ENCODE measurements at regions not wholly inside any gene's neighbourhood (a gene's known extent, or its start where the extent isn't known, plus 50 kb on each side); places are given as distances from the start of the nearest gene placed in this dataset.

DNA sequence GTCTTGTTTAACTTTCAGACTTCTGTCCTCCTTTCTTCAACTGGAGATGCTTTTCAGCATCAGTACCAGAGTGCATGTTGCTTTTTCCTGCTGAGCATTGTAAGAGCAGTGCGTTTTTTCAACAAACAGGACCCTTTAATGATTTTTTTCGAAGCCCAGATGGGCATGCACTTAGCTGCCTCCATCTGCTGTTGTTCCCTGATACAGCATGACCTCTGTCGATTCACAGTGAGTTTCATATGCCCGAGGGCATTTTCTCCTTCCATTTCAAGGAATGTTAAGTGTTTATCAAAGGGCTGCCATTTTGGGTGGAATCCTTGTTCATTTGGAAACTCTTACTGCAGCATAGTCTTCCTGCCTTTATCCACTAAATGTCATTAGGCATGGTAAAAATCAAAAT is 428.6 kb downstream of the DTHD1 start:
- DNase-seq (ENCODE audit: low read depth in 2 of 2, low spot score in 1 of 2) = no peak

- no peak for DNase-seq (ENCODE audit: low read depth in 2 of 2, low spot score in 1 of 2)
Observed at GRCh38 chr4:36712013-36712412, 430.6 kb downstream of the DTHD1 start.

- DNase-seq (ENCODE audit: low read depth in 2 of 2, low spot score in 1 of 2) = no peak
Observed at GRCh38 chr4:36716874-36717273, 435.5 kb downstream of the DTHD1 start.

DNA sequence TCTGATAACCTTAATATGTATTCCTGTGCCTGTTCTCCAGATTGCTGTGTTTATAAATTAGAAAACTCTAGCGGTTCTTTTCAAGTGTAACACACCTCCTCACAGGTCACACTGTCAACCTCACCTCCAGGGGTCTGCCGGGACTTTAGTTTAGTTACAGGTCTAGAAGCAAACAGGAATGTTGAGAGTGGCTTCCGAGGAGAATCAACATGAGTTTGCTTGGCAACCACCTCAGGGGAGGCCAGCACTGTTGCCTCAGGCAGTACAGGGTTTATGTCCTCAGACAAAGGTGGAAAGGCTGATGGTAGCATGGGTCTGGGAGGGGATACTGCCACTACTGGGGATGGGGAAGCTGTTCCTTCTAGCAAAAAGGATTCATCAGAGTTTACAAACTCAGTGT is 438.0 kb downstream of the DTHD1 start:
- DNase-seq (ENCODE audit: low read depth in 2 of 2, low spot score in 1 of 2) = no peak

DNA sequence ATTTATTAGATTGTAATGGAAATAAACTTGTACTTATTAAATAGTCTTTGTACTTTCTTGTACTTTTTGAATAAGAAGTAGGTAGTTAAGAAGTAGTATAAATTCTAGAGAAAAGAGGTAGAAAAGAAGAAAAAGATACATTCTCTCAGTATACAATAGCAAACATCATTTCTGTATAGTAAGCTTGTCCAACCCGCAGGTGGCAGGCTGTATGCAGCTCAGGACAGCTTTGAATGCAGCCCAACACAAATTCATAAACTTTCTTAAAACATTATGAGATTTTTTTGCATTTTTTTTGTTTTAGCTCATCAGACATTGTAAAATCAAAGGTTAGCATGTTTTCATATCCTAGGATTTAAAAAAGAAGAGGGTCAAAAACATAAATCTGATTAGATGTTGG is 441.6 kb downstream of the DTHD1 start:
- DNase-seq (ENCODE audit: low read depth in 2 of 2, low spot score in 1 of 2) = no peak

GRCh38 chr4:36734334-36734733 is 452.9 kb downstream of the DTHD1 start:
- no peak for DNase-seq (ENCODE audit: low read depth in 2 of 2, low spot score in 1 of 2)

DNA sequence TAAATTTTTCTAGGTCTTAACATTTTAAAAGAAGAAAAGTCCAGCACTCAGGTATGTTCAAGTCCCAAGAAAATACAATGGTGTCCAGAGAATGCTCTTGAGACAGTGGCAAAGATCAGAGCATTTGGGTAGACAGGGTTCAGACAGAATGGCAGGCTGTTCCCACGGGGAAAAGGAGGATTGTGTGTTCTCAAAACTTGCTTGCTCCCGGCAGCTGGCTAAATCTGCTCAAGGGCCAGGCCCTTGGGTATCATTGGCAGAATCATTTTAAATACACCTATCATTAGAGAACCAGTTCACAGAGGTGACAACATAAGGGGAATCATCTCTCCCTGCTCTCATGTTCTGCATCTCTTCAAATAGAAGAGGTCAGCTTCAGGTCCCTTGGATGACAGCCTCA is 456.3 kb downstream of the DTHD1 start:
- no peak for DNase-seq (ENCODE audit: low read depth in 2 of 2, low spot score in 1 of 2)

DNA sequence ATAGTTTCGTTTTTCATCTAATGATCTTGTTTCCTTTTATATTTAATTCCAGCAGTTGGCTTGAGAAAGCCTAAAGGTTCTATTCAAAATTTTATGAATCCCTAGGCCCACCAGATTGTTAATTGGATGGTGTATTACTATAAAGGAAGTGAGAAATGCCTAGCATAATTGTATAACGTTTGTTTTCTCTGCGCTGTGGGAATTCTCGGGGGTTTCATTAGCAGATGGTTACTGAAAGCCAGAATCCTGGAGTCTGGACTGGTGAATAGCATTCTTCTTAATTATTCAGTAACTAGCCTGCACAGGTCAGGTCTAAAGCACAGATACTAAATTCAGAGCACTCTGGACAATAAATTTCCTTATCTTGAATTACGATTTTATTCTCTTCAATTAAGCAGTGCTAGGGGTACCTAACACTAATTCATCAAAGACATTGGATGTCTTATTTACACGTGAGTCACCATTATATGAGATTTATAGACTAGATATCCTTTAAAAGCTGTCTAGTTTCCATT is 459.4 kb downstream of the DTHD1 start:
- no peak for DNase-seq (ENCODE audit: low read depth in 2 of 2, low spot score in 1 of 2)

DNA sequence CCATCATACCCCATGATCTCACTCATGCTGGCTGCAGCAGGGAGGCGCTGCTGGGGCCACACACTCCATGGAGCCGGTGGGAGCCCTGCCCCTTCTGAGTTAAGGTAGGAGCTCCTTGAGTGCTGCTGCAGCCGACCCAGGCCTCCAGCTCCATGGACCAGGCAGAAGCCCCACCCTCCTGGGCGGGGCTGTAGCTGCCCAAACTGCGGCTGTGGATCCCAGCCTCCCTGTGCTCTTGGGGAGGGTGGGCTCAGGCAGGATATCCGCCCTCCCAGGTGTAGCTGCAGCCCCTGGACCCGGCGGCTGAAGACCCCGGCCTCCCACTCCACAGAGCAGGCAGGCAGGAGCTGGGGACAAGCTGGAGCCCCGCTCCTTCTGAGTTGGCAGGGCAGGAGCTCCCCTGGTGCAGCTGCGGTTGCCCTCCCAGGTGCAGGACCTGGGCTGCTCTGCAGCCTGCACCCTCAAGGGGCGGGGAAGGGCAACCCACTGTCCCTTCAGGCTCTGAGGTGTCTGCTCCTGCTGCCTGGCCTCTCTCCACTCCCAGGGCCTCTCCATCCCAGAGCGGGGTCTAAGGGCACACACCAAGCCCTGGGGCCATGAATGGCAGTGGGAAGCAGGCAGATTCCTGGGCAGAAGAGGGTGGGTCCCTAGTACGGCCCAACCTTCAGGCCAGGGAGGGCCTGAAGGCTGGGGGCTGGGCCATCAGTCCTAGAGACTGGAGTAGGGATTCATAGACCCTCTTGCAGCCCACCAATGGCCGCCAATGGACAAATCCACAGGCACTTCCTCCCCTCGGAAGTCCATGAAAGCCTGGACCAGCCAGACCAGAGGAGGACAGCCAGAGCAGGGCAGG is 466.1 kb downstream of the DTHD1 start:
- no peak for DNase-seq (ENCODE audit: low read depth in 2 of 2, low spot score in 1 of 2)

GRCh38 chr4:36753048-36753447 is 471.6 kb downstream of the DTHD1 start:
- no peak for DNase-seq (ENCODE audit: low read depth in 2 of 2, low spot score in 1 of 2)

DNA sequence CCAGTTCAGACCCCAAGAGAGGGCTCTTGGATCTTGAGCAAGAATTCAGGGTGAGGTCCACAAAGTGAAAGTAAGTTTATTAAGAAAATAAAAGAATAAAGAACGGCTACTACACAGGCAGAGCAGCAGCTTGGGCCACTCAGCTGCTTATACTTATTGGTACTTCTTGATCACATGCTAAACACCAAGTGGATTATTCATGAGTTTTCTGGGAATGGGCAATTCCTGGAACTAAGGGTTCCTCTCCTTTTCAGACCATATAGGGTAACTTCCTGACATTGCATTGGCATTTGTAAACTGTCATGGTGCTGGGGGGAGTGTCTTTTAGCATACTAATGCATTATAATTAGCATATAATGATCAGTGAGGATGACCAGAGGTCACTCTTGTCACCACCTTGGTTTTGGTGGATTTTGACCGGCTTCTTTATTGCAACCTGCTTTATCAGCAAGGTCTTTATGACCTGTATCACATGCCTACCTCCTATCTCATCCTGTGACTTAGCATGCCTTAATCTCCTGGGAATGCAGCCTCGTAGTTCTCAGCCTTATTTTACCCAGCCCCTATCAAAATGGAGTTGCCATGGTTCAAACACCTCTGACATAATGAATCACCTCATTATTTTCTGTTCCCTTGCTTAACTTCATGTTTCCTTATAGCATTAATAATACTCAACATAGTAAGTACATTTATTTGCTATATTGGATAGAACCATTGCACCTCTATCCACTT is 476.3 kb downstream of the DTHD1 start:
- no peak for DNase-seq (ENCODE audit: low read depth in 2 of 2, low spot score in 1 of 2)

GRCh38 chr4:36758312-36759178 is 477.1 kb downstream of the DTHD1 start:
- DNase-seq (ENCODE audit: low read depth in 2 of 2, low spot score in 1 of 2) = no peak

GRCh38 chr4:36761607-36762006 is 480.2 kb downstream of the DTHD1 start:
- DNase-seq (ENCODE audit: low read depth in 2 of 2, low spot score in 1 of 2) = no peak

GRCh38 chr4:36763814-36764213 is 480.7 kb upstream of the NWD2 start:
- no peak for DNase-seq (ENCODE audit: low read depth in 2 of 2, low spot score in 1 of 2)

DNA sequence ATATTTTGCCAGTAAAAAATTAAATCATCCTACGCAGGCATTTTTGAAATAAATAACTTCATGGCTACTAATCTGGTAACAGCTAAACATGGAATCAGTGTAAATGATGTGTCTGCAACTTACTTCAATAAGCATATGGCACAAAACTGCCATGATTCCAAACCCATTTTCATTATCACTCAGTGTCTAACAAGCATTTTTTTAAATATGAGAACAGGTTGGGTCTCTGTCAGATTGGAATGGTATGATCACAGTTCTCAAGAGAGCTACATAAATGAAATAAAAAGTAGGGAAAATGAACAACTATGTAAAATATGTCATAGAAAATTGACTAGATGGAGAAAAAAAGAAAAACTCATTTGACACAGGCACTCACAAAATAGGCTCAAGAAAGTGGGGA is 476.9 kb upstream of the NWD2 start:
- DNase-seq (ENCODE audit: low read depth in 2 of 2, low spot score in 1 of 2) = no peak

DNA sequence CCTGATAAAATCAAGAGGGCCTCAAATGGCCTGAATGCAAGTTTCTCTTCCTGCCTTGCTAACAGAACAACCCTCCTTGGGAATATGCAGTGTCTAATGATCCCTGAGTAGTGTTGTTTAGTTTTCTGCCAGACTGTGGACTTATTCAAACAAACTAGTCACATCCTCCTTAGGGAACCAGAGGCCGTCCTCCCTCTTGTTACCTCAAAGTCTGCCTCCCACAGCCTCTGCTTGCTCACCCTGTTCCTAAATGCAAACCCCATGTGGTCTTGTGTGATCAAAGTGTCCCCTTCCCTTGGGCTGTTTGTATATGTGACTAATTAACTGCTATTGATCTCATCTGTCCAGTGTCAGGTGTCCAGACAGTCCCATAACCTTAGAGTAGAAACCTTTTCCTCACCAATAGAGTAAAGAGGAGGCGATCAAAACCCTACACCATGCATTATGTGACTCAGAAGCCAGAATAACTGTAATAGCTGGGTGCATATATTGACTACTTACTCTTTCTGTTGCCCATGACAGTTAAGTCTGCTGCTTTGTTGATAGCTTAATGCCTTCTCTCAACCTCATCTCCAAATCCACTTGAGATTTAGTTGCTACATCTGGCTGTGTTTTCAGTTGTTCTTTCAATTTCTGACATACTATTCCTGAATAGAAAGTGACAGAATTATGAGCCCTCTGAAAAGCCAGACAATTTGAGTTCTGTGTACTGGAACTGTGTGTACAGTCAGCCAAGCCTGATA is 473.0 kb upstream of the NWD2 start:
- DNase-seq (ENCODE audit: low read depth in 2 of 2, low spot score in 1 of 2) = no peak

DNA sequence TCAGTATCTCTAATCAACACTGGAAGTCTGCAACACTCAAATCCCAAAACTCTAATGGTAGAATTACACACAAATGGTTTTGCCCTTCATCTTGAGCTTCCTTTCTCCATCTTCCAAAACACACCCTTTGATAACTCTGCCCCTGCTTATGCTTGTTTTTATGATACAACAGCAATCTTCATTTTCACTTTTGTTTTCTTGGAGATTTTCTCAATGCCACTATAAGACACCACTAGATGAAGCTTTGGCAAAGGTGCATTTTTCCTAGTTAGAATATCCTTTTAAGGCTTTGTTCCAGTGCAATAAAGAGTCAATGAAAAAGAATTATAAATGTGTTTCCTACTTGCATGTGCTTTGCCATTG is 472.4 kb upstream of the NWD2 start:
- DNase-seq (ENCODE audit: low read depth in 2 of 2, low spot score in 1 of 2) = no peak

GRCh38 chr4:36773467-36773866 is 471.1 kb upstream of the NWD2 start:
- DNase-seq (ENCODE audit: low read depth in 2 of 2, low spot score in 1 of 2) = no peak

DNA sequence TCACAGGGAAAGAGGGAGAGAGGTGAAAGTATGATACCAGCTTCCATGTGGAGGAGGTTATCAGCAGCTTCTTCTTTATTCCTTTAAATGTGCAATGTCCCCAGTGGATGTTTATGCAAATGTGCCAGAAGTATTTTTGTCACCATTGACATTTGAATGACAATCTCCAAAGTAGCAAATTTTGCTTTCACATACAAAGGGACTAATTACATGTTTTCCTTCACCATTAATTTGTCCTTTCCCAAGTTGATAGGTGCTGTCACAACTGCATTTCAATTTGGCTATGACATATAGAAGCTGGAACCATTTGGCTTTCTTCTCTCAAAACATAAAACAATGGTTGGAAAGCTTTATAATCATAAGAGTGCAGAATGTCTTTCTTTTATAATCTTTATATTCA is 469.0 kb upstream of the NWD2 start:
- DNase-seq (ENCODE audit: low read depth in 2 of 2, low spot score in 1 of 2) = no peak

DNA sequence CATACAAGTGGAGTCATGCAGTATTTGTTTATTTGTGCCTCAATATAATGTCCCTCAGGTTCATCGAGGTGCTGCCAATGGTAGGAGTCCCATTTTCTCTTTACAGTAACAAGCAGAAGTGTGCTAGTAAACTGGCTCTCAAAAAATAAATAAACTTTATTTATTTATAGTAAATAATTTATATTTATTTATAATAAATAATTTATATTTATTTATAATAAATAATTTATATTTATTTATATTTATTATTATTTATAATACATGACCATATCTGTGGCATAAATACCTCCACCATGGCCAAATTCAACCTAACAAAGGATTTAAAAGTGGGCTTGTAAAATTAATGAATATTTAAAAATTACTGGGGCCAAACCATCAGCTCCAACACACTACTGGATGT is 464.9 kb upstream of the NWD2 start:
- DNase-seq (ENCODE audit: low read depth in 2 of 2, low spot score in 1 of 2) = no peak

- DNase-seq (ENCODE audit: low read depth in 2 of 2, low spot score in 1 of 2) = no peak
Observed at GRCh38 chr4:36785973-36786372, 458.6 kb upstream of the NWD2 start.
